ENCODE measurements at regions not wholly inside any gene's neighbourhood (a gene's known extent, or its start where the extent isn't known, plus 50 kb on each side); places are given as distances from the start of the nearest gene placed in this dataset.

GRCh38 chr12:38138225-38139221, 178.1 kb upstream of the ALG10B start:
- peak; percentile 81 for DNase-seq (ENCODE audit: low spot score)

DNA sequence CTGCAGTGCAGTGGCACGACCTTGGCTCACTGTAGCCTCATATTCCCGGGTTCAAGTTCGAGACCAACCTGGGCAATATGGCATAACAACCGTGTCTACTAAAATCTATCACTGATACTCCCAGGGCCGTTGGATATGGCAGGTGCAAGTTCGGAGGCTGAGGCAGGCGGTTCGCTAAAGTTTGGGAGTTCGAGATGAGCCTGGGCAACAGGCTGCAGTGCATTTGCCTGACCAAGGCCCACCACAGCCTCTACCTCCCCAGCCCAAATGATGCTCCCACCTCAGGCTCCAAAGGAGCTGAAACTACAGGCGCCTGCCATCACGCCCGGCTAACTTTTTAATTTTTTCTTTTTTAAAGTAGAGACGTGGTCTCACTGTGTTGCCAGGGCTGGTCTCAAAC, 177.1 kb upstream of the ALG10B start:
- no peak for DNase-seq (ENCODE audit: low spot score)

GRCh38 chr12:38141239-38141638, 175.3 kb upstream of the ALG10B start:
- no peak for DNase-seq (ENCODE audit: low spot score)

DNA sequence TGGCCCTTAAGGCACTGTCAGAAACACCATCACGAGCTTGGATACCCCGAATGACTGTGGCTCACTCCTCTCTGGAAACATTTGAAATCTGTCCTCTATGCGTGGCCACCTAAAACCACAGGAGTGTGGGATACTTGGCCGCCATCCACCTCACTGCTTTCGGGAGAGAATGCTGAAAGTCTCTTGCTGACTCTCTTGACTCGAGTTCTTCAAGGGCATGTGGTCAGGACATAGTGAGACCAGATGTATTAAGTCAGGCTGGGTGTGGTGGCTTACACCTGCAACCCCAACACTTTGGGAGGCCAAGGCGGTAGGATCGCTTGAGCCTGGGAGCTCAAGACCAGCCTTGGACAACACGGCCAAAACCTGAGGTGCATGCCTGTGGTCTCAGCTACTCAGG, 174.7 kb upstream of the ALG10B start:
- no peak for DNase-seq (ENCODE audit: low spot score)

GRCh38 chr12:38142974-38143373, 173.6 kb upstream of the ALG10B start:
- no peak for DNase-seq (ENCODE audit: low spot score)

- DNase-seq (ENCODE audit: low spot score) = no peak
Measured at GRCh38 chr12:38144049-38144448, 172.5 kb upstream of the ALG10B start.

- no peak for DNase-seq (ENCODE audit: low spot score)
Measured at GRCh38 chr12:38144601-38145436, 171.8 kb upstream of the ALG10B start.

- no peak for DNase-seq (ENCODE audit: low spot score)
Measured at GRCh38 chr12:38149395-38150073, 167.0 kb upstream of the ALG10B start.

DNA sequence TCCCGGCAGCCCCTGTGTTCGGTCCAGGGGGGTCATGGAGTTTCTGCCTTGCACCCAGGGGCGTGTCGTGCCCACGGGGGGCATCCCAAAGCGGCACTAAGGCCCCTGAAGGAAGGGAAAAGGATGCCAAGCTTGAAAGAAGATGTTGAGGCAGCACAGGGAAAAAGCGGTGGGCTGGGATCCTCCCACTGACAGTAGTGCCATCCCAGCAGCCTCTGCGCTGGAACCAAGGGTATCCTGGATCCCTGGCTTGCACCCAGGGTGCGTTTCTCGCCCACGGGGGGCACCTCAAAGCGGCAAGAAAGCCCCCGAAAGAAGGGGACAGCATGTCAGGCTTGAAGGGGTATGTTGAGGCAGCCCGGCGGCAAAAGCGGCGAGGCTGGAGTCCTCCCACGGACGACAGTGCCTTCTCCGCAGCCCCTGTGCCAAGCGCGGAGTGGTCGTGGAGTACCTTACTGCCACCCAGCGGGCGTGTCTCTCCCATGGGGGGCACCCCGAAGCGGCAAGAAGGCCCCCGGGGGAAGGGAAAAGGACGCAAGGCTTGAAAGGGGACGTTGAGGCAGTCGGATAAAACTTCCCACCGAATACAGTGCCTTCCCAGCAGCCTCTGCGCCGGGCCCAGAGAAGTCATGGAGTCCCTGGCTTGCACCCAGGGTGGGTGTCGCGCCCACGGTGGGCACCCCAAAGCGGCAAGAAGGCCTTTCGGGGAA, 164.4 kb upstream of the ALG10B start:
- DNase-seq (ENCODE audit: low spot score) = no peak

DNA sequence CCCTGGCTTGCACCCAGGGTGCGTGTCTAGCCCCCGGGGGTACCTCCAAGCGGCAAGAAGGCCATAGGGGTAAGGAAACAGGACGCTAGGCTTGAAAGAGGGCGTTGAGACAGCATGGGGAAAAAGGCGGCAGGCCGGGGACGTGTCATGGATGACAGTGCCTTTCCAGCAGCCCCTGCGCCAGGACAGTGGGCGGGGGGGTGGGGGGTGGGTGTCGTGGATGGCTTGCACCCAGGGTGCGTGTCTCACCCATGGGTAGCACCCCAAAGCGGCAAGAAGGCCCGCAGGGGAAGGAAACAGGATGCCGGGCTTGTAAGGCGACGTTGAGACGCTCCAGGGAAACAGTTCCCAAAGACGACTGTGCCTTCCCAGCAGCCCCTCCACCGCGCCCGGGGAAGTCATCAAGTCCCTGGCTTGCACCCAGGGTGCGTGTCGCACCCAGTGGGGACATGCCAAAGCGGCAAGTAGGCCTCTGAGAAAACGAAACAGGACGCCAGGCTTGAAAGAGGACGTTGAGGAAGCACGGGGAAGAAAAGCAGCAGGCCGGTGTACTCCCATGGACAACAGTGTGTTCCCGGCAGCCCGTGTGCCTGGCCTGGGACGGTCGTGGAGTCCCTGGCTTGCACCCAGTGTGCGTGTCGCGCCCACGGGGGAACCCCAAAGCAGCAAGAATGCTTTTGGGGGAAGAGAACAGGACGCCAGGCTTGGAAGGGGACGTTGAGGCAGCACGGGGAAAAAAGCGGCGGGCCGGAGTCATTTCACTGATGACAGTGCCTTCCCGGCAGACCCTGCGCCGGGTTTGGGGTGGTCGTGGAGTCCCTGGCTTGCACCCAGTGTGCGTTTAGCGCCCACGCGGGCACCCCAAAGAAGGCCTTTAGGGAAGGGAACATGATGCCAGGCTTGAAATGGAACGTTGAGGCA, 163.5 kb upstream of the ALG10B start:
- no peak for DNase-seq (ENCODE audit: low spot score)

DNA sequence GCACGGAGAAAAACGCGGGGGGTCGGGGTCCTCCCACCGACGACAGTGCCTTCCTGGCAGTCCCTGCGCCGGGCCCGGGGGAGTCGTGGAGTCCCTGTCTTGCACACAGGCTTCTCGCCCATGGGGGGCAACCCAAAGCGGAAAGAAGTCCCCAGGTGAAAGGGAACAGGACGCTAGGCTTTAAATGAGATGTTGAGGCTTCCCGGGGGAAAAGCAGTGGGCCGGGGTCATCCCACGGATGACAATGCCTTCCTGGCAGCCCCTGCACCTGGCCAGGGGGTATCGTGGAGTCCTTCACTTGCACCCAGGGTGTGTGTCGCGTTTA, 162.9 kb upstream of the ALG10B start:
- no peak for DNase-seq (ENCODE audit: low spot score)

- DNase-seq (ENCODE audit: low spot score) = no peak
Measured at GRCh38 chr12:38154096-38155019, 162.2 kb upstream of the ALG10B start.

GRCh38 chr12:38155020-38155395, 161.6 kb upstream of the ALG10B start:
- DNase-seq (ENCODE audit: low spot score) = no peak

- no peak for DNase-seq (ENCODE audit: low spot score)
Measured at GRCh38 chr12:38155526-38156496, 160.8 kb upstream of the ALG10B start.

DNA sequence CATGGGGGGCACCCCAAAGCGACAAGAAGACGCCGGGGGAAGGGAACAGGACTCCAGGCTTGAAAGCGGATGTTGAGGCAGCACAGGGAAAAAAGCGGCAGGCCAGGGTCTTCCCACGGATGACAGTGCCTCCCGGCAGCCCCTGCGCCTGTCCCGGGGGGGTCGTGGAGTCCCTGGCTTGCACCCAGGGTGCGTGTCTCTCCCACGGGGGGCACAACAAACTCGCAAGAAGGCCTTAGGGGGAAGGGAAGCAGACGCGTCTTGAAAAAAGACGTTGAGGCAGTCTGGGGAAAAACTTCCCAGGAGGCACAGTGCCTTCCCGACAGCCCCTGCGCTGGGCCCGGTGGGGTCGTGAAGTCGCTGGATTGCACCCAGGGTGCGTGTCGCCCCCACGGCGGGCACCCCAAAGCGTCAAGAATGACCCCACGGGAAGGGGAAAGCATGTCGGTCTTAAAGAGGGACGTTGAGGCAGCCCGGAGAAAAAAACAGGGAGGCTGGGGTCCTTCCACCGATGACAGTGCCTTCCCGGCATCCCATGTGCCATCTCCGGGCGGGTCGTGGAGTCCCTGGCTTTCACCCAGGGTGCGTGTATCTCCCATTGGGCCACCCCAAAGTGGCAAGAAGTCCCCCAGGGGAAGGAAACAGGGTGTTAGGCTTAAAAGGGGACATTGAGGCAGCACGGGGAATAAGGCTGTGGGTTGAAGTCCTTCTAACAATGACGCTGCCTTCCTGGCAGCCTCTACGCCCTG, 159.9 kb upstream of the ALG10B start:
- no peak for DNase-seq (ENCODE audit: low spot score)

DNA sequence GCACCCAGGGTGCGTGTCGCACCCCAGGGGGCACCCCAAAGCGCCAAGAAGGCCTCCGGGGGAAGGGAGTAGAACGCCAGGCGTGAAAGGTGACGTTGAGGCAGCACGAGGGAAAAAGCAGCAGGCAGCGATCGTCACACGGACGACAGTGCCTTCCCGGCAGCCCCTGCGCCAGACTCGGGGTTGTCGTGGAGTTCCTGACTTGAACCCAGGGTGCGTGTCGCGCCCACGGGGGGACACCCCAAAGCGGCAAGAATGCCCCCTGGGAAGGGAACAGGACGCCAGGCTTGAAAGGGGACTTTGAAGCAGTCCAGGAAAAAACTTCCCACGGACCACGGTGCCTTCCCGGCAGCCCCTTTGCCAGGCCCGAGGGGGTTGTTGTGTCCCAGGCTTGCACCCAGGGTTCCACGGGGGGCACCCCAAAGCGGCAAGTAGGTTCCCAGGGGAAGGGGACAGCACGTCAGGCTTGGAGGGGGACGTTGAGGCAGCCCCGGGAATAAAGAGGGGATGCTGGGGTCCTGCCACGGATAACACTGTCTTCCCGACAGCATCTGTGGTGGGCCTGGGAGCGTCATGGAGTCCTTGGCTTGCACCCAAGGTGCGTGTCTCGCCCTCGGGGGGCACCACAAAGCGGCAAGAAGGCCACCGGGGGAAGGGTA, 159.2 kb upstream of the ALG10B start:
- no peak for DNase-seq (ENCODE audit: low spot score)

DNA sequence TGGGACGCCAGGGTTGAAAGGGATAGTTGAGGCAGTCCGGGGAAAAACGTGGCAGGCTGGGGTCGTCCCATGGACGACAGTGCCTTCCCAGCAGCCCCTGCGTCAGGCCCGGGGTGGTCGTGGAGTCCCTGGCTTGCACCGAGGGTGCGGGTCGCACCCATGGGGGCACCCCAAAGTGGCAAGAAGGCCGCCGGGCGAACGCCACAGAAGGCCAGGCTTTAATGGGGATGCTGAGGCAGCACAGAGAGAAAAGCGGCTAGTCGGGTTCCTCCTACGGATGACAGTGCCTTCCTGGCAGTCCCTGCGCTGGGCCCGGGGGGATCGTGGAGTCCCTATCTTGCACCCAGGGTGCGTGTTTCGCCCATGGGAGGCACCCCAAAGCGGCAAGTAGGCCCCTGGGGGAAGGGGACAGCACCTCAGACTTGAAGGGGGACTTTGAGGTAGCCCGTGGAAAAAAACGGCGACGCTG, 158.6 kb upstream of the ALG10B start:
- DNase-seq (ENCODE audit: low spot score) = no peak
